ENCODE measurements at regions not wholly inside any gene's neighbourhood (a gene's known extent, or its start where the extent isn't known, plus 50 kb on each side); places are given as distances from the start of the nearest gene placed in this dataset.

- TF ChIP-seq CTCF (IDR thresholded peaks at IDR 0.05), result no peak
- TF ChIP-seq POLR2A (IDR thresholded peaks at IDR 0.05), result no peak
Observed at GRCh38 chr12:5232826-5233500, 189.3 kb downstream of the KCNA5 start.

All from Peyer's patch (tissue), 4 donors.